ENCODE measurements at regions not wholly inside any gene's neighbourhood (a gene's known extent, or its start where the extent isn't known, plus 50 kb on each side); places are given as distances from the start of the nearest gene placed in this dataset.

GRCh38 chr1:96521010-96521409 lies 200.6 kb upstream of the PTBP2 start:
- Histone ChIP-seq H3K36me3 (ENCODE audit: control insufficient read depth in 4 of 4, insufficient read depth in 3 of 4, low read depth in 1 of 4, low read length in 3 of 4) (no peaks in the 10 kb centered on the region), H3K9me3 (ENCODE audit: control insufficient read depth in 4 of 4, low read length in 3 of 4) (no peaks in the 10 kb centered on the region), H3K27ac (ENCODE audit: low read depth in 1 of 2, low read length in 2 of 2) (no peak overlapping the region), H3K4me1 (ENCODE audit: control insufficient read depth in 4 of 4, insufficient read depth in 4 of 4, low read length in 3 of 4) (no peaks in the 10 kb centered on the region), H3K27me3 (ENCODE audit: control insufficient read depth in 4 of 4, insufficient read depth in 4 of 4, low read length in 3 of 4) (no peaks in the 10 kb centered on the region), H3K4me3 (ENCODE audit: low read depth in 1 of 3, low read length in 3 of 3) (no peak overlapping the region), H3K9ac (ENCODE audit: low read depth in 1 of 2, low read length in 2 of 2) (no peak overlapping the region)
- WGBS, result 72% methylated on average over 6 of the region's 6 CpGs
- no peak for DNase-seq (ENCODE audit: low spot score)
- no peak for TF ChIP-seq FOXA2 (IDR thresholded peaks at IDR 0.05)
- no peak for TF ChIP-seq TAF1 (conservative IDR thresholded peaks at IDR 0.05)
- TF ChIP-seq JUND (IDR thresholded peaks at IDR 0.05), result no peak
- no peak for TF ChIP-seq SP1 (IDR thresholded peaks at IDR 0.05)
- no peak for TF ChIP-seq ATF3 (IDR thresholded peaks at IDR 0.05)
- TF ChIP-seq EGR1 (IDR thresholded peaks at IDR 0.05; ENCODE audit: low read depth in 2 of 2), result no peak
- no peak for TF ChIP-seq YY1 (IDR thresholded peaks at IDR 0.05)
- TF ChIP-seq NR2F2 (IDR thresholded peaks at IDR 0.05), result no peak
- no peak for TF ChIP-seq RXRA (IDR thresholded peaks at IDR 0.05)

- TF ChIP-seq NR2F2 (IDR thresholded peaks at IDR 0.05), result no peak
- TF ChIP-seq SP1 (IDR thresholded peaks at IDR 0.05), result no peak
- TF ChIP-seq HNF4A (conservative IDR thresholded peaks at IDR 0.05), result no peak
- TF ChIP-seq FOXA2 (IDR thresholded peaks at IDR 0.05), result no peak
- no peak for TF ChIP-seq FOXA1 (IDR thresholded peaks at IDR 0.05)
- no peak for TF ChIP-seq RAD21 (IDR thresholded peaks at IDR 0.05)
- Histone ChIP-seq H3K27ac (ENCODE audit: low read depth in 1 of 2, low read length in 2 of 2) (no peak overlapping the region), H3K4me1 (ENCODE audit: control insufficient read depth in 4 of 4, insufficient read depth in 4 of 4, low read length in 3 of 4) (no peaks in the 10 kb centered on the region), H3K9me3 (ENCODE audit: control insufficient read depth in 4 of 4, low read length in 3 of 4) (no peaks in the 10 kb centered on the region), H3K9ac (ENCODE audit: low read depth in 1 of 2, low read length in 2 of 2) (no peak overlapping the region), H3K27me3 (ENCODE audit: control insufficient read depth in 4 of 4, insufficient read depth in 4 of 4, low read length in 3 of 4) (no peaks in the 10 kb centered on the region), H3K36me3 (ENCODE audit: control insufficient read depth in 4 of 4, insufficient read depth in 3 of 4, low read depth in 1 of 4, low read length in 3 of 4) (no peaks in the 10 kb centered on the region), H3K4me3 (ENCODE audit: low read depth in 1 of 3, low read length in 3 of 3) (no peak overlapping the region)
- no peak for DNase-seq (ENCODE audit: low spot score)
- WGBS, result 79% methylated on average over 2 of the region's 2 CpGs
Observed at GRCh38 chr1:96521994-96522760, 199.4 kb upstream of the PTBP2 start.

- WGBS, result 89% methylated on average over 1 of the region's 1 CpG
- H3K9me3 ChIP-seq (ENCODE audit: control insufficient read depth in 4 of 4, low read length in 3 of 4), result no peaks in the 10 kb centered on the region
- H3K9ac ChIP-seq (ENCODE audit: low read depth in 1 of 2, low read length in 2 of 2), result no peak overlapping the region
- no peak for TF ChIP-seq REST (IDR thresholded peaks at IDR 0.05)
- no peak for TF ChIP-seq JUND (IDR thresholded peaks at IDR 0.05)
- no peak for TF ChIP-seq GABPA (IDR thresholded peaks at IDR 0.05 in 1 of 2, conservative IDR thresholded peaks at IDR 0.05 in 1 of 2)
- no peak for TF ChIP-seq ATF3 (IDR thresholded peaks at IDR 0.05)
- no peak for TF ChIP-seq MAX (IDR thresholded peaks at IDR 0.05)
- no peak for TF ChIP-seq ZBTB33 (IDR thresholded peaks at IDR 0.05)
- no peak for TF ChIP-seq FOXA1 (IDR thresholded peaks at IDR 0.05)
- no peaks in the 10 kb centered on the region for H3K27me3 ChIP-seq (ENCODE audit: control insufficient read depth in 4 of 4, insufficient read depth in 4 of 4, low read length in 3 of 4)
- no peaks in the 10 kb centered on the region for H3K4me1 ChIP-seq (ENCODE audit: control insufficient read depth in 4 of 4, insufficient read depth in 4 of 4, low read length in 3 of 4)
- no peak overlapping the region for H3K27ac ChIP-seq (ENCODE audit: low read depth in 1 of 2, low read length in 2 of 2)
- DNase-seq (ENCODE audit: low spot score), result no peak
- no peak overlapping the region for H3K4me3 ChIP-seq (ENCODE audit: low read depth in 1 of 3, low read length in 3 of 3)
- H3K36me3 ChIP-seq (ENCODE audit: control insufficient read depth in 4 of 4, insufficient read depth in 3 of 4, low read depth in 1 of 4, low read length in 3 of 4), result no peaks in the 10 kb centered on the region
Observed at GRCh38 chr1:96522927-96523326, 198.7 kb upstream of the PTBP2 start.

Measured in liver (tissue), 7 donors.